GM21825 (cell line): ENCODE measurements at regions not wholly inside any gene's neighbourhood (a gene's known extent, or its start where the extent isn't known, plus 50 kb on each side); places are given as distances from the start of the nearest gene placed in this dataset.
"Not testable (repeated sequence)": the region's sequence is repeated elsewhere in the genome, so short reads cannot be mapped to it uniquely, and the experiment has no call there.

Experiments
- ATAC-seq: cut with Tn5 transposase; IDR thresholded peaks from one replicate; pipeline ENCODE4 v1.9.1; 2021; ENCODE audit warnings: mild to moderate bottlenecking, moderate library complexity; ENCODE audit not compliant: unreplicated experiment

GRCh38 chr13:78876915-78877549 is 218.1 kb upstream of the OBI1 start:
- no peak for ATAC-seq

GRCh38 chr13:78875792-78876580 is 217.0 kb upstream of the OBI1 start:
- peak; percentile 74 for ATAC-seq

- no peak for ATAC-seq
Measured at GRCh38 chr13:78868991-78869390, 210.0 kb upstream of the OBI1 start.

GRCh38 chr13:78867655-78868054 is 208.7 kb upstream of the OBI1 start:
- ATAC-seq: no peak

- ATAC-seq: not testable (repeated sequence)
Measured at GRCh38 chr13:78866076-78866475, 207.1 kb upstream of the OBI1 start.

- no peak for ATAC-seq
Measured at GRCh38 chr13:78862446-78862845, 203.5 kb upstream of the OBI1 start.

GRCh38 chr13:78852709-78853108 is 193.8 kb upstream of the OBI1 start:
- ATAC-seq: no peak

GRCh38 chr13:78845656-78846365 is 186.9 kb upstream of the OBI1 start:
- ATAC-seq: no peak

- no peak for ATAC-seq
Measured at GRCh38 chr13:78844106-78844505, 185.2 kb upstream of the OBI1 start.

GRCh38 chr13:78841358-78841963 is 182.5 kb upstream of the OBI1 start:
- ATAC-seq: no peak

- ATAC-seq: no peak
Measured at GRCh38 chr13:78836238-78836784, 177.4 kb upstream of the OBI1 start.

GRCh38 chr13:78832461-78832860 is 173.5 kb upstream of the OBI1 start:
- ATAC-seq: no peak

GRCh38 chr13:78830508-78830907 is 171.6 kb upstream of the OBI1 start:
- ATAC-seq: no peak

GRCh38 chr13:78829821-78830220 is 170.9 kb upstream of the OBI1 start:
- ATAC-seq: no peak

GRCh38 chr13:78827471-78827870 is 168.5 kb upstream of the OBI1 start:
- ATAC-seq: no peak

- no peak for ATAC-seq
Measured at GRCh38 chr13:78826936-78827335, 168.0 kb upstream of the OBI1 start.

GRCh38 chr13:78826312-78826711 is 167.4 kb upstream of the OBI1 start:
- ATAC-seq: no peak

GRCh38 chr13:78820541-78820940 is 161.6 kb upstream of the OBI1 start:
- no peak for ATAC-seq

- ATAC-seq: no peak
Measured at GRCh38 chr13:78816592-78816991, 157.6 kb upstream of the OBI1 start.

- ATAC-seq: no peak
Measured at GRCh38 chr13:78816154-78816553, 157.2 kb upstream of the OBI1 start.

GRCh38 chr13:78806457-78806856 is 147.5 kb upstream of the OBI1 start:
- ATAC-seq: no peak
